GM12878 (cell line): ENCODE measurements at regions not wholly inside any gene's neighbourhood (a gene's known extent, or its start where the extent isn't known, plus 50 kb on each side); places are given as distances from the start of the nearest gene placed in this dataset.

Experiments
- ATAC-seq: fragments of 200-7000 bp; cut with Tn5 transposase; 3 replicates; pipeline ENCODE4 v1.9.1; 2020; ENCODE audit warnings: mild to moderate bottlenecking, moderate library complexity
- BruUV-seq: library from RNA; stranded (reverse); fragments of 400-500 nt; replicated peaks from 2 replicates; lab custom pipeline; 2021; lab: Mats Ljungman, UMichigan
- CTCF ChIA-PET: fragments of 300-600 bp; sonication (Branson Sonifier 250); formaldehyde crosslinking; extraction: SDS; loops from one replicate; lab custom pipeline; 2021; ENCODE audit warnings: inconsistent platforms; lab: Yijun Ruan, JAX
- POLR2A ChIA-PET: fragments of 350-600 bp; formaldehyde crosslinking; extraction: SDS; loops from one replicate; lab custom pipeline; 2021; ENCODE audit warnings: inconsistent platforms; lab: Charles Lee
- RAD21 ChIA-PET: fragments of 300-600 bp; sonication (Branson Sonifier 250); formaldehyde crosslinking; loops from one replicate; lab custom pipeline; 2023; ENCODE audit warnings: antibody characterized with exemption; ENCODE audit not compliant: unreplicated experiment; lab: Charles Lee
- SMC1A ChIA-PET: fragments of 300-600 bp; sonication (Branson Sonifier 250); formaldehyde crosslinking; loops from one replicate; lab custom pipeline; 2023; ENCODE audit not compliant: unreplicated experiment, uncharacterized antibody; lab: Charles Lee
- DNase-seq: peaks from one replicate; pipeline ENCODE4 v3.0.0-alpha.2; 2011; ENCODE audit warnings: low read depth, low spot score
- FAIRE-seq: peaks from 3 replicates; lab custom pipeline; 2011; peaks lifted over from hg19 to GRCh38; lab: Jason Lieb, UNC
- H2AFZ ChIP-seq: 2 replicates; pipeline ENCODE4 v1.6.0; 2011; ENCODE audit warnings: low read depth, low read length, control low read depth; ENCODE audit not compliant: control insufficient read depth
- H3K27ac ChIP-seq: 2 replicates; pipeline ENCODE4 v1.5.1; 2011; ENCODE audit warnings: control low read depth; ENCODE audit not compliant: control insufficient read depth, insufficient read depth
- H3K27me3 ChIP-seq, 2 experiments: replicated peaks in 1 of 2; 2 replicates each; pipeline versions ENCODE4 v1.6.0 to v1.6.1; 2011; ENCODE audit warnings: low read length in 1 of 2; ENCODE audit not compliant: control insufficient read depth in 2 of 2, insufficient read depth in 2 of 2
- H3K36me3 ChIP-seq, 2 experiments: 2 replicates each; pipeline ENCODE4 v1.5.1; 2011; ENCODE audit warnings: low read length in 1 of 2; ENCODE audit not compliant: control insufficient read depth in 2 of 2, insufficient read depth in 2 of 2
- H3K4me1 ChIP-seq: 2 replicates; pipeline ENCODE4 v1.6.1; 2011; ENCODE audit warnings: mild to moderate bottlenecking, low read length, moderate library complexity, mixed read lengths; ENCODE audit not compliant: control insufficient read depth, insufficient read depth
- H3K4me2 ChIP-seq: 2 replicates; pipeline ENCODE4 v1.6.0; 2011; ENCODE audit warnings: control low read depth; ENCODE audit not compliant: control insufficient read depth, insufficient read depth
- H3K4me3 ChIP-seq: fragments of 200-600 bp; sonication (generic); 2 replicates; pipeline ENCODE4 v1.5.1; 2016
- H3K79me2 ChIP-seq: 2 replicates; pipeline ENCODE4 v1.6.0; 2011; ENCODE audit warnings: low read length; ENCODE audit not compliant: control insufficient read depth, insufficient read depth
- H3K9ac ChIP-seq: 2 replicates; pipeline ENCODE4 v1.8.0; 2011; ENCODE audit warnings: low read length, control low read depth, mixed read lengths; ENCODE audit not compliant: control insufficient read depth, insufficient read depth
- H3K9me3 ChIP-seq: replicated peaks from 3 replicates; pipeline ENCODE4 v1.5.1; 2011; ENCODE audit warnings: mild to moderate bottlenecking, low read length; ENCODE audit not compliant: control insufficient read depth, insufficient read depth
- H4K20me1 ChIP-seq: 2 replicates; pipeline ENCODE4 v1.6.0; 2011; ENCODE audit not compliant: control insufficient read depth, insufficient read depth
- BRCA1 ChIP-seq: IDR thresholded peaks from 2 replicates; pipeline ENCODE4 v1.6.1; 2011; ENCODE audit warnings: low read depth, low read length, improper control_type of control experiment
- CHD1 ChIP-seq: IDR thresholded peaks from 2 replicates; pipeline ENCODE4 v1.6.1; 2012; ENCODE audit warnings: low read depth, low read length, improper control_type of control experiment
- CREM ChIP-seq: IDR thresholded peaks from 2 replicates; pipeline ENCODE4 v1.6.1; 2014; ENCODE audit warnings: antibody characterized with exemption, low read depth
- HSF1 ChIP-seq: fragments of 150-350 bp; IDR thresholded peaks from 2 replicates; pipeline ENCODE4 v1.6.1; 2014; ENCODE audit warnings: mild to moderate bottlenecking, low read depth, low read length
- MXI1 ChIP-seq: fragments of 150-350 bp; IDR thresholded peaks from 2 replicates; pipeline ENCODE4 v1.6.1; 2011; ENCODE audit warnings: low read depth, mild to moderate bottlenecking, inconsistent platforms, low read length, improper control_type of control experiment
- NBN ChIP-seq: fragments of 450-650 bp; IDR thresholded peaks from 2 replicates; pipeline ENCODE4 v1.6.1; 2016
- NR2C2 ChIP-seq: IDR thresholded peaks from 2 replicates; pipeline ENCODE4 v1.6.1; 2011; ENCODE audit warnings: borderline replicate concordance, low read depth; ENCODE audit not compliant: control insufficient read depth, insufficient read length
- POLR2A ChIP-seq: IDR thresholded peaks from 2 replicates; pipeline ENCODE4 v1.6.1; 2011; ENCODE audit warnings: low read depth, mild to moderate bottlenecking, low read length
- RAD21 ChIP-seq: IDR thresholded peaks from 2 replicates; pipeline ENCODE4 v1.6.1; 2011; ENCODE audit warnings: mild to moderate bottlenecking, low read depth, low read length, moderate library complexity; ENCODE audit not compliant: insufficient read depth
- RCOR1 ChIP-seq: conservative IDR thresholded peaks from 2 replicates; pipeline ENCODE4 v1.6.1; 2012; ENCODE audit warnings: low read depth, low read length, improper control_type of control experiment
- REST ChIP-seq: IDR thresholded peaks from 2 replicates; pipeline ENCODE4 v1.6.1; 2012; ENCODE audit warnings: mild to moderate bottlenecking, low read depth, low read length
- SMAD5 ChIP-seq: IDR thresholded peaks from 2 replicates; pipeline ENCODE4 v1.6.1; 2016; ENCODE audit warnings: antibody characterized with exemption, low read depth
- TCF7 ChIP-seq: IDR thresholded peaks from 2 replicates; pipeline ENCODE4 v1.6.1; 2014; ENCODE audit warnings: antibody characterized with exemption, borderline replicate concordance
- ZNF384 ChIP-seq: IDR thresholded peaks from 2 replicates; pipeline ENCODE4 v1.6.1; 2012; ENCODE audit warnings: low read depth, mild to moderate bottlenecking, low read length, improper control_type of control experiment, borderline replicate concordance
- WGBS: methylation state at CpG from one replicate; pipeline ENCODE4 v1.1.6; 2016; ENCODE audit warnings: low lambda C conversion rate; ENCODE audit not compliant: insufficient replicate concordance, insufficient coverage; ENCODE audit errors: missing lambda C conversion rate; 5-methylcytosine and 5-hydroxymethylcytosine counted together
- in situ Hi-C: fragments of 300-500 bp; cut with MboI; formaldehyde crosslinking; loops from 9 replicates; pipeline ENCODE4 v1.14.3; 2018; ENCODE audit warnings: mixed read lengths
- intact Hi-C: fragments of 100-400 bp; cut with micrococcal nuclease; formaldehyde crosslinking; loops from one replicate; pipeline ENCODE4 v1.14.2; 2022; ENCODE audit not compliant: unreplicated experiment
- TF ChIP-seq, protein P1 (sequence below): fragments of 450-650 bp; IDR thresholded peaks from 2 replicates; pipeline ENCODE4 v1.6.1; 2017; ENCODE audit warnings: mild to moderate bottlenecking, moderate library complexity

- no peak overlapping the region for H2AFZ ChIP-seq
- WGBS, result 31% methylated on average over 6 of the region's 6 CpGs
- intact Hi-C loops (no loop called here), in situ Hi-C loops (no loop called here)
- no peaks in the 10 kb centered on the region for H3K36me3 ChIP-seq
- no peak overlapping the region for H3K27ac ChIP-seq
- H3K9me3 ChIP-seq, result no peaks in the 10 kb centered on the region
- ChIA-PET RAD21 (no interaction called here), SMC1A (interaction anchor here (0.8 kb wide), 2 partner anchors 13 to 38 kb away, joined by 3 to 4 read pairs; no protein-coding TSS in a partner anchor), CTCF (no interaction called here), POLR2A (no interaction called here)
- no peaks in the 10 kb centered on the region for H3K27me3 ChIP-seq
- no TSS peak for BruUV-seq
- no peak overlapping the region for H3K4me3 ChIP-seq
- no peak overlapping the region for H3K9ac ChIP-seq
- no peaks in the 10 kb centered on the region for H3K4me1 ChIP-seq
- FAIRE-seq (no peak), DNase-seq (no peak), ATAC-seq (no peak)
- H3K79me2 ChIP-seq, result no peaks in the 10 kb centered on the region
- no peak overlapping the region for H3K4me2 ChIP-seq
- H4K20me1 ChIP-seq, result no peaks in the 10 kb centered on the region
- TF ChIP-seq POLR2A (no peak), TCF7 (no peak), REST (no peak), HSF1 (no peak), NBN (no peak), ZNF384 (no peak), BRCA1 (no peak), MXI1 (no peak), RAD21 (no peak), RCOR1 (no peak), CHD1 (no peak), SMAD5 (no peak), NR2C2 (no peak), CREM (no peak)
- TF ChIP-seq, protein P1, sequence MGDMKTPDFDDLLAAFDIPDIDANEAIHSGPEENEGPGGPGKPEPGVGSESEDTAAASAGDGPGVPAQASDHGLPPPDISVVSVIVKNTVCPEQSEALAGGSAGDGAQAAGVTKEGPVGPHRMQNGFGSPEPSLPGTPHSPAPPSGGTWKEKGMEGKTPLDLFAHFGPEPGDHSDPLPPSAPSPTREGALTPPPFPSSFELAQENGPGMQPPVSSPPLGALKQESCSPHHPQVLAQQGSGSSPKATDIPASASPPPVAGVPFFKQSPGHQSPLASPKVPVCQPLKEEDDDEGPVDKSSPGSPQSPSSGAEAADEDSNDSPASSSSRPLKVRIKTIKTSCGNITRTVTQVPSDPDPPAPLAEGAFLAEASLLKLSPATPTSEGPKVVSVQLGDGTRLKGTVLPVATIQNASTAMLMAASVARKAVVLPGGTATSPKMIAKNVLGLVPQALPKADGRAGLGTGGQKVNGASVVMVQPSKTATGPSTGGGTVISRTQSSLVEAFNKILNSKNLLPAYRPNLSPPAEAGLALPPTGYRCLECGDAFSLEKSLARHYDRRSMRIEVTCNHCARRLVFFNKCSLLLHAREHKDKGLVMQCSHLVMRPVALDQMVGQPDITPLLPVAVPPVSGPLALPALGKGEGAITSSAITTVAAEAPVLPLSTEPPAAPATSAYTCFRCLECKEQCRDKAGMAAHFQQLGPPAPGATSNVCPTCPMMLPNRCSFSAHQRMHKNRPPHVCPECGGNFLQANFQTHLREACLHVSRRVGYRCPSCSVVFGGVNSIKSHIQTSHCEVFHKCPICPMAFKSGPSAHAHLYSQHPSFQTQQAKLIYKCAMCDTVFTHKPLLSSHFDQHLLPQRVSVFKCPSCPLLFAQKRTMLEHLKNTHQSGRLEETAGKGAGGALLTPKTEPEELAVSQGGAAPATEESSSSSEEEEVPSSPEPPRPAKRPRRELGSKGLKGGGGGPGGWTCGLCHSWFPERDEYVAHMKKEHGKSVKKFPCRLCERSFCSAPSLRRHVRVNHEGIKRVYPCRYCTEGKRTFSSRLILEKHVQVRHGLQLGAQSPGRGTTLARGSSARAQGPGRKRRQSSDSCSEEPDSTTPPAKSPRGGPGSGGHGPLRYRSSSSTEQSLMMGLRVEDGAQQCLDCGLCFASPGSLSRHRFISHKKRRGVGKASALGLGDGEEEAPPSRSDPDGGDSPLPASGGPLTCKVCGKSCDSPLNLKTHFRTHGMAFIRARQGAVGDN, result no peak
Measured at GRCh38 chr12:58602179-58602578, 318.1 kb downstream of the LRIG3 start.
